ENCODE measurements at regions not wholly inside any gene's neighbourhood (a gene's known extent, or its start where the extent isn't known, plus 50 kb on each side); places are given as distances from the start of the nearest gene placed in this dataset.

GRCh38 chr10:2701802-2702201 is 365.5 kb upstream of the PFKP start (continued):
- TF ChIP-seq, protein P1, sequence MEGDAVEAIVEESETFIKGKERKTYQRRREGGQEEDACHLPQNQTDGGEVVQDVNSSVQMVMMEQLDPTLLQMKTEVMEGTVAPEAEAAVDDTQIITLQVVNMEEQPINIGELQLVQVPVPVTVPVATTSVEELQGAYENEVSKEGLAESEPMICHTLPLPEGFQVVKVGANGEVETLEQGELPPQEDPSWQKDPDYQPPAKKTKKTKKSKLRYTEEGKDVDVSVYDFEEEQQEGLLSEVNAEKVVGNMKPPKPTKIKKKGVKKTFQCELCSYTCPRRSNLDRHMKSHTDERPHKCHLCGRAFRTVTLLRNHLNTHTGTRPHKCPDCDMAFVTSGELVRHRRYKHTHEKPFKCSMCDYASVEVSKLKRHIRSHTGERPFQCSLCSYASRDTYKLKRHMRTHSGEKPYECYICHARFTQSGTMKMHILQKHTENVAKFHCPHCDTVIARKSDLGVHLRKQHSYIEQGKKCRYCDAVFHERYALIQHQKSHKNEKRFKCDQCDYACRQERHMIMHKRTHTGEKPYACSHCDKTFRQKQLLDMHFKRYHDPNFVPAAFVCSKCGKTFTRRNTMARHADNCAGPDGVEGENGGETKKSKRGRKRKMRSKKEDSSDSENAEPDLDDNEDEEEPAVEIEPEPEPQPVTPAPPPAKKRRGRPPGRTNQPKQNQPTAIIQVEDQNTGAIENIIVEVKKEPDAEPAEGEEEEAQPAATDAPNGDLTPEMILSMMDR (conservative IDR thresholded peaks at IDR 0.05; ENCODE audit: low read depth in 2 of 2) = no peak

DNA sequence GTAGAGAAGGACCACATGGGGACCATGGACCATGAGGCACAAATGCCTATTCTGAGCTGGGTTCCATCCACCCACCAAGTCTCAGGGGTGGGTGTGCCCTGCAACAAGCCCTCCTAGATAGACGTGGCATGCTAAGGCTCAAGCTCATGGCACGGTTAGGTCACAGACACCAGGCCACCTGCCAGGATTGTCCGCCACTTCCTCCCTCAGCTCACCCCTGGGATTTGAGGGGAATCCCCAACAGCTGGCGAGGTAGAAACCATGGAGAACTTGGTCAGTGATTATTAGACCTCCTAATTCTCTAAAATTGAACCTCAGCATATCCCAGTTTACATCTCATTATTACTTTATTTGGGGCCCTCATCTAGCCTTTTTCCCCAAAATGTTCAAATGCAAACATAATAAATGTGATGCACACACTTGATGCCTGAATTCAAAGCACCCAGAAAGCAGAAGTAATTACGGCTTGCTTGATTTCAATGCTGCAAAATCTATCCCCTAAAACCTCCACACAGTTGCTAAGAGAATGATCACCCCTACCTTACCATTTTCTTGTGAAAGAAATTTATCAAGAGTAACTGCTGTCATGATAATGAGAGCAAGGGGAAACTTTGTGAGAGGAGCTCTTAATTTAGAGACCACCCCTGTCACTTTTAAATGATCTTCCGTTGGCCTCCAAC is 366.6 kb upstream of the PFKP start:
- H3F3A ChIP-seq (replicated peaks; ENCODE audit: low read depth) = no peaks in the 10 kb centered on the region
- no peak overlapping the region for H2AFZ ChIP-seq
- 0 out of 2 replicates have a peak, but pooled peaks cover 2% of the 10 kb centered on the region for H3K9me2 ChIP-seq (ENCODE audit: insufficient read depth)
- H3K4me3 Mint-ChIP-seq = no peak overlapping the region
- H3K4me1 Mint-ChIP-seq = peaks cover 11% of the 10 kb centered on the region; the same call in 2 of the 3 replicates
- H3K79me2 ChIP-seq (replicated peaks; ENCODE audit: insufficient read depth) = no peaks in the 10 kb centered on the region
- H3K27ac Mint-ChIP-seq = no peak overlapping the region
- no peaks in the 10 kb centered on the region for H3K27me3 ChIP-seq (ENCODE audit: insufficient read depth)
- H3K4me1 ChIP-seq (ENCODE audit: insufficient read depth) = peaks cover 10% of the 10 kb centered on the region; the same call in 1 of the 2 replicates
- ATAC-seq (no peak), DNase-seq (ENCODE audit: low spot score) (no peak)
- no peaks in the 10 kb centered on the region for H3K9me3 Mint-ChIP-seq
- H4K20me1 ChIP-seq (replicated peaks; ENCODE audit: insufficient read depth) = no peaks in the 10 kb centered on the region
- no peak overlapping the region for H3K4me2 ChIP-seq
- no peaks in the 10 kb centered on the region for H3K36me3 ChIP-seq (ENCODE audit: insufficient read depth)
- no peaks in the 10 kb centered on the region for H3K36me3 Mint-ChIP-seq (ENCODE audit: low read depth)
- H3K27ac ChIP-seq (ENCODE audit: low read depth) = no peak overlapping the region
- no peak overlapping the region for H3K4me3 ChIP-seq
- H3K27me3 Mint-ChIP-seq (ENCODE audit: insufficient read depth, low read depth, poor library complexity) = peaks cover 2% of the 10 kb centered on the region
- TF ChIP-seq REST (IDR thresholded peaks at IDR 0.05; ENCODE audit: unreplicated experiment) (no peak), ZNF114 (CRISPR knock-in tag; IDR thresholded peaks at IDR 0.05) (no peak), CREB1 (CRISPR knock-in tag; IDR thresholded peaks at IDR 0.05; ENCODE audit: low read depth) (no peak), STAT1 (IDR thresholded peaks at IDR 0.05; ENCODE audit: unreplicated experiment) (no peak), EZH2 (IDR thresholded peaks at IDR 0.05; ENCODE audit: low read depth, unreplicated experiment) (no peak), EZH2phosphoT487 (IDR thresholded peaks at IDR 0.05; ENCODE audit: unreplicated experiment) (no peak), ZNF331 (CRISPR knock-in tag; IDR thresholded peaks at IDR 0.05; ENCODE audit: low read depth) (no peak), JUNB (IDR thresholded peaks at IDR 0.05; ENCODE audit: unreplicated experiment) (no peak), NANOG (IDR thresholded peaks at IDR 0.05; ENCODE audit: borderline replicate concordance) (no peak)
- TF ChIP-seq, protein P2, sequence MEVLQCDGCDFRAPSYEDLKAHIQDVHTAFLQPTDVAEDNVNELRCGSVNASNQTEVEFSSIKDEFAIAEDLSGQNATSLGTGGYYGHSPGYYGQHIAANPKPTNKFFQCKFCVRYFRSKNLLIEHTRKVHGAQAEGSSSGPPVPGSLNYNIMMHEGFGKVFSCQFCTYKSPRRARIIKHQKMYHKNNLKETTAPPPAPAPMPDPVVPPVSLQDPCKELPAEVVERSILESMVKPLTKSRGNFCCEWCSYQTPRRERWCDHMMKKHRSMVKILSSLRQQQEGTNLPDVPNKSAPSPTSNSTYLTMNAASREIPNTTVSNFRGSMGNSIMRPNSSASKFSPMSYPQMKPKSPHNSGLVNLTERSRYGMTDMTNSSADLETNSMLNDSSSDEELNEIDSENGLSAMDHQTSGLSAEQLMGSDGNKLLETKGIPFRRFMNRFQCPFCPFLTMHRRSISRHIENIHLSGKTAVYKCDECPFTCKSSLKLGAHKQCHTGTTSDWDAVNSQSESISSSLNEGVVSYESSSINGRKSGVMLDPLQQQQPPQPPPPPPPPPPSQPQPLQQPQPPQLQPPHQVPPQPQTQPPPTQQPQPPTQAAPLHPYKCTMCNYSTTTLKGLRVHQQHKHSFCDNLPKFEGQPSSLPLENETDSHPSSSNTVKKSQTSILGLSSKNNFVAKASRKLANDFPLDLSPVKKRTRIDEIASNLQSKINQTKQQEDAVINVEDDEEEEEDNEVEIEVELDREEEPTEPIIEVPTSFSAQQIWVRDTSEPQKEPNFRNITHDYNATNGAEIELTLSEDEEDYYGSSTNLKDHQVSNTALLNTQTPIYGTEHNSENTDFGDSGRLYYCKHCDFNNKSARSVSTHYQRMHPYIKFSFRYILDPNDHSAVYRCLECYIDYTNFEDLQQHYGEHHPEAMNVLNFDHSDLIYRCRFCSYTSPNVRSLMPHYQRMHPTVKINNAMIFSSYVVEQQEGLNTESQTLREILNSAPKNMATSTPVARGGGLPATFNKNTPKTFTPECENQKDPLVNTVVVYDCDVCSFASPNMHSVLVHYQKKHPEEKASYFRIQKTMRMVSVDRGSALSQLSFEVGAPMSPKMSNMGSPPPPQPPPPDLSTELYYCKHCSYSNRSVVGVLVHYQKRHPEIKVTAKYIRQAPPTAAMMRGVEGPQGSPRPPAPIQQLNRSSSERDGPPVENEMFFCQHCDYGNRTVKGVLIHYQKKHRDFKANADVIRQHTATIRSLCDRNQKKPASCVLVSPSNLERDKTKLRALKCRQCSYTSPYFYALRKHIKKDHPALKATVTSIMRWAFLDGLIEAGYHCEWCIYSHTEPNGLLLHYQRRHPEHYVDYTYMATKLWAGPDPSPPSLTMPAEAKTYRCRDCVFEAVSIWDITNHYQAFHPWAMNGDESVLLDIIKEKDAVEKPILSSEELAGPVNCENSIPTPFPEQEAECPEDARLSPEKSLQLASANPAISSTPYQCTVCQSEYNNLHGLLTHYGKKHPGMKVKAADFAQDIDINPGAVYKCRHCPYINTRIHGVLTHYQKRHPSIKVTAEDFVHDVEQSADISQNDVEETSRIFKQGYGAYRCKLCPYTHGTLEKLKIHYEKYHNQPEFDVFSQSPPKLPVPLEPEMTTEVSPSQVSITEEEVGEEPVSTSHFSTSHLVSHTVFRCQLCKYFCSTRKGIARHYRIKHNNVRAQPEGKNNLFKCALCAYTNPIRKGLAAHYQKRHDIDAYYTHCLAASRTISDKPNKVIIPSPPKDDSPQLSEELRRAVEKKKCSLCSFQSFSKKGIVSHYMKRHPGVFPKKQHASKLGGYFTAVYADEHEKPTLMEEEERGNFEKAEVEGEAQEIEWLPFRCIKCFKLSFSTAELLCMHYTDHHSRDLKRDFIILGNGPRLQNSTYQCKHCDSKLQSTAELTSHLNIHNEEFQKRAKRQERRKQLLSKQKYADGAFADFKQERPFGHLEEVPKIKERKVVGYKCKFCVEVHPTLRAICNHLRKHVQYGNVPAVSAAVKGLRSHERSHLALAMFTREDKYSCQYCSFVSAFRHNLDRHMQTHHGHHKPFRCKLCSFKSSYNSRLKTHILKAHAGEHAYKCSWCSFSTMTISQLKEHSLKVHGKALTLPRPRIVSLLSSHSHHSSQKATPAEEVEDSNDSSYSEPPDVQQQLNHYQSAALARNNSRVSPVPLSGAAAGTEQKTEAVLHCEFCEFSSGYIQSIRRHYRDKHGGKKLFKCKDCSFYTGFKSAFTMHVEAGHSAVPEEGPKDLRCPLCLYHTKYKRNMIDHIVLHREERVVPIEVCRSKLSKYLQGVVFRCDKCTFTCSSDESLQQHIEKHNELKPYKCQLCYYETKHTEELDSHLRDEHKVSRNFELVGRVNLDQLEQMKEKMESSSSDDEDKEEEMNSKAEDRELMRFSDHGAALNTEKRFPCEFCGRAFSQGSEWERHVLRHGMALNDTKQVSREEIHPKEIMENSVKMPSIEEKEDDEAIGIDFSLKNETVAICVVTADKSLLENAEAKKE (CRISPR knock-in tag; IDR thresholded peaks at IDR 0.05) = no peak
- TF ChIP-seq, protein P3, sequence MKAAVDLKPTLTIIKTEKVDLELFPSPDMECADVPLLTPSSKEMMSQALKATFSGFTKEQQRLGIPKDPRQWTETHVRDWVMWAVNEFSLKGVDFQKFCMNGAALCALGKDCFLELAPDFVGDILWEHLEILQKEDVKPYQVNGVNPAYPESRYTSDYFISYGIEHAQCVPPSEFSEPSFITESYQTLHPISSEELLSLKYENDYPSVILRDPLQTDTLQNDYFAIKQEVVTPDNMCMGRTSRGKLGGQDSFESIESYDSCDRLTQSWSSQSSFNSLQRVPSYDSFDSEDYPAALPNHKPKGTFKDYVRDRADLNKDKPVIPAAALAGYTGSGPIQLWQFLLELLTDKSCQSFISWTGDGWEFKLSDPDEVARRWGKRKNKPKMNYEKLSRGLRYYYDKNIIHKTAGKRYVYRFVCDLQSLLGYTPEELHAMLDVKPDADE (IDR thresholded peaks at IDR 0.05) = no peak
